ENCODE measurements at regions not wholly inside any gene's neighbourhood (a gene's known extent, or its start where the extent isn't known, plus 50 kb on each side); places are given as distances from the start of the nearest gene placed in this dataset.

DNA sequence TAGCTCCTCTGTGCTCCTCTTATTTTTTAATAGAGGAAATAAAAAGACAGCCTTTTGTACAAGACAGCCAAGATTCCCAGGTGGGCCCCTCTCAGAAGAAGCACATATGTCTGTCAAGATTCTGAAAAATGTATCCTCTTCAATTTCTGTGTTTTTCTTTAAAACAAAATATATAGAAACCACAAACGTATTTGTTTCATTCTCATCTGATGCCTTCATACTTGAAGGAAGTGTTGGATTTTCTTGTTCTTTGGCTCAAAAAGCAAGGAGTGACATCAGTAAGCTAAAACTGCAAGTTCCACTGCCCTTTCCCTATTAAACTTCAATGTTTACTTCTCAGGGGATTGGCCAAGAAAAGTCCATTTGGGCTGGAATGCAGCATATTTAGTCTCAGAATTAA, 193.8 kb upstream of the OSR1 start:
- TF ChIP-seq GATA3 (IDR thresholded peaks at IDR 0.05; ENCODE audit: low read depth, low read length) (no peak), GATA2 (IDR thresholded peaks at IDR 0.05; ENCODE audit: low read depth, low read length) (no peak)
